GM12874 (cell line): ENCODE measurements at regions not wholly inside any gene's neighbourhood (a gene's known extent, or its start where the extent isn't known, plus 50 kb on each side); places are given as distances from the start of the nearest gene placed in this dataset.

ENCODE experiments used
- TF ChIP-seq, protein P1 (sequence below): IDR thresholded peaks from 2 replicates; pipeline ENCODE4 v1.5.1; 2011; ENCODE audit warnings: low read depth, mild to moderate bottlenecking, control low read depth, low read length, moderate library complexity; ENCODE audit not compliant: insufficient read depth

DNA sequence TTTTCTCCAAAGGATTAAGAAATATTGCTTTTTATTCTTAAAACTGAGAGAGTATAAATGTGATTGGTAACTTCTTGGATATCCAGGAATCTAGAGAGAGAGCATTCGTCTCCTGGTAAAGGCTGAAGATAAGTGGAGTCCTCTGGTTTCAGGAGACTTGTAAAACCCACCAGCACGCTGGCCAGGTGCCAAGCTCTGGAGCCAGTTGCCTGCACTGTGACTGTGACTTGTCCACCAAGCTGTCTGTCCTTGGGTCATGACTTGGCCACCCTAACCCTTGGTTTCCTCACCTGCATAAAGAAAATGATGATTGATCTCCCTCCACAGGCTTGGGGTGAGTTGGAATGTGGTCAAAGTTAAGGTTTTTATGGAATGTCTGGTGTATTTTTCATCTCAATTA lies 185.4 kb upstream of the NCKAP5 start:
- TF ChIP-seq, protein P1, sequence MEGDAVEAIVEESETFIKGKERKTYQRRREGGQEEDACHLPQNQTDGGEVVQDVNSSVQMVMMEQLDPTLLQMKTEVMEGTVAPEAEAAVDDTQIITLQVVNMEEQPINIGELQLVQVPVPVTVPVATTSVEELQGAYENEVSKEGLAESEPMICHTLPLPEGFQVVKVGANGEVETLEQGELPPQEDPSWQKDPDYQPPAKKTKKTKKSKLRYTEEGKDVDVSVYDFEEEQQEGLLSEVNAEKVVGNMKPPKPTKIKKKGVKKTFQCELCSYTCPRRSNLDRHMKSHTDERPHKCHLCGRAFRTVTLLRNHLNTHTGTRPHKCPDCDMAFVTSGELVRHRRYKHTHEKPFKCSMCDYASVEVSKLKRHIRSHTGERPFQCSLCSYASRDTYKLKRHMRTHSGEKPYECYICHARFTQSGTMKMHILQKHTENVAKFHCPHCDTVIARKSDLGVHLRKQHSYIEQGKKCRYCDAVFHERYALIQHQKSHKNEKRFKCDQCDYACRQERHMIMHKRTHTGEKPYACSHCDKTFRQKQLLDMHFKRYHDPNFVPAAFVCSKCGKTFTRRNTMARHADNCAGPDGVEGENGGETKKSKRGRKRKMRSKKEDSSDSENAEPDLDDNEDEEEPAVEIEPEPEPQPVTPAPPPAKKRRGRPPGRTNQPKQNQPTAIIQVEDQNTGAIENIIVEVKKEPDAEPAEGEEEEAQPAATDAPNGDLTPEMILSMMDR = no peak

DNA sequence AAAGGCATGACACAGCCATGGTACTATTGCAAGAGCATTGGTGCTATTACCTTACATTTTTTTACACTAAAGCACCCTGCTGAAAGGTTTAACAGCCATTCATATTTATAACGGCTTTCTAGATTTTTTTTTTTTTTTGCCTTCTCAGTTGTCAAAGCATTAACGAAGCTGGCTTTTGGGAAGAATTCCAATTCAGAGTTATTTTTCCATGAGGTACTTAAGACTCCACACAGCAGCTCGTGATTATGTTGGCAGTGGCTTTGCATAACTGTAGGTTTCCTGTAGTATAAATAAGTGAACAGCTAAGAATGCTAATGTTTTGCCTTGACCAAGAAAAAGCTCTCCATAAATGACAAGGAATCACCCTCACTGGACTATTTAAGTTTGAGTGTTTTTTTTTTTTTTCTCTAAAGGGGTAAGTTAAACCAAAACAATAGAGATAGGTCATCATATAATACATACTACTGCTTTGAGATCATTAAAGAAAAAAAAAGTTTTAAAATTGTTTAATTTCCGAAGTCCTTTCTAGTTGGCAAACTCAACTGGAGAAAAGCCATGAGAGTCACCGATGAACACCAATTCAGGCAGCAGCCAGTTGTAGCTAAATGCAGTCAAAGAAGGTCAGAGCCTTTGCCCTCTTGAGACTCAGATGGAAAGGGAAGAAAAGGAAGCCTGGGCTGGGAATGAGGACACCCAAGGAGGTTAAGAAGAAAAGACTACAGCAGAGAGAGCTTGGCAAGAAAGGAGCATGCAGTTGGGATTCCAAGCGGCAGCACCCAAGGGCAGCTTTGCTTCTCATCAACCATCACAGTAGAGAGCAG lies 187.4 kb upstream of the NCKAP5 start:
- TF ChIP-seq, protein P1 = no peak

DNA sequence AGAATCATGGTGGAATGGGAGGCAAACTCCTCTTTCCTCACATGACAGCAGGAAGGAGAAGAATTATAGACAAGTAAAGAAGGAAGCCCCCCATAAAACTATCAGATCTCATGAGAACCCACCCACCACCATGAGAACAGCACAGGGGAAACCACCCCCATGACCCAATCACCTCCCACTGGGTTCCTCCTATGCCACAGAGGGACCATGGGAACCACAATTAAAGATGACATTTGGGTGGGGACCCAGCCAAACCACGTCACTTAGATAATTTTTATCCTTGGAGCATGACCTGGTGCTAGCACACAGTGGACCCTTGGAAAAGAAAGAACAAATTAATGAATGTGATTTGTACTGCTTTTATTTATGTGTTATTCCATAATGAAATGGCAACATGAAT lies 188.6 kb upstream of the NCKAP5 start:
- TF ChIP-seq, protein P1 = no peak

DNA sequence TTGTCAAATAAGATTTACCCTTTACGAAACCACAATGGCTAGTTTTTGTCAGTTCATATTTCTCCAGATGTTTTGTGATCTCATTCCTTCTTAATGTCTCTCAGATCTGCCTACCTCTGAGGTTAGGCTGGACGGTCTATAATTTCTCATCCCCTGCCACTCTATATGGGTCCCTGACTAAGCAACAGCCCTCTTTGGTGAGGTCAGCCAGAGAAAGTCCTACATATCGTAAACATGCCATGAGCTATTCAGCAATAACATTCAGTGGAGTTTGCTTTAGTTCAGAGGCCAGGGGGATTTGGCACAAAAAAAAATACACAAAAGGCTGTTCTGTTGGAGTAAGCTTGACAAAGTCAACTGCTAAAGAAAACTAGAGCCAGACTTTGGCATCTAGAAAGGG lies 192.1 kb upstream of the NCKAP5 start:
- TF ChIP-seq, protein P1 = no peak

DNA sequence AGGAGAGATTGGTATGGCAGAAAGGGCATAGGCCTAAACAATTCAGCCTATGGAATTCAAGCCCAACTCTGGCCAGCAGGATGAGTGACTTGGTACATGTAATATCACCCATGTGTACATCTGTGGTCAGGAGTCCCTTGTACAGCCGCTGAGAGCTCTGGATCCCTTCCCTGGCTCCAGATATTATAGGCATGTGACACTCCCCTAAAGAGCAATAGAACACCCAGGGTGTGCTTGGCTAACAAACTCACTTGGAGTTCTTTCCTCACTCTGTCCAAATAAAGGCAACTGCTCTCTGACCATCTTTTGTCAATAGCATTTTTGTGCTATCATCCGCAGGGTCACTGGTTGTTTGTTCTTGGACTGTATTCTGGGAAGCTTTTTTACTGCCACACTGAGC lies 197.4 kb upstream of the NCKAP5 start:
- TF ChIP-seq, protein P1 = no peak

DNA sequence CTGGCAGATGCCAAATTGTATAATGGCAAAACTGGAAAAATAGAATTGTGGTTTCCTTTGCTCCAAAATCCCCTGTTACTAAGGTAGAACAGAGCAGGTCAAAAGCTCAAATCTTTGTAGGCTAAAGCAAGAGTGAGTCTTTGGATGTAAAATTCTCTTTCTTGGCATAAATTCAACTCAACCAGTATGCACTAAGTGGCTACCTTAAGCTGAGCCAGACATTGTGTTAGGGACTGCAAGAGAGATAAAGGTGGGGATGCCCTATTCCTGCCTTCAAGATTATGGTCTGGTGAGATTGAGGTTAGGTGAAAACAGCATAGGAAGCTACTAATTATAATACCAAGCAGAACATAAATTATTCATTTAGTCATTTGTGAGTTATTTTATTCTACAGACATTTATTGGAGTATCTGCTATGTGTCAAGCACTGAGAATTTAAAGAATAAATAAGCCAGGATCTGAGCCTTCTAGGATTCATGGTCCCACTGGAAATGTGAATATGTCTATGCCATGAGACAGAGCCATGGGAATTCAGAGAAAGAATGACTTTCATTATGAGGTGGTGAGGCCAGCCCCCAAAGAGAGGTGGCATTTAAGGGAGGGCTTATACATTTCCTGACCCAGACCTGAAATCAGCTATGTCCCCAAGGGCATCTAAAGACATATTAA lies 198.0 kb upstream of the NCKAP5 start:
- TF ChIP-seq, protein P1 = no peak

DNA sequence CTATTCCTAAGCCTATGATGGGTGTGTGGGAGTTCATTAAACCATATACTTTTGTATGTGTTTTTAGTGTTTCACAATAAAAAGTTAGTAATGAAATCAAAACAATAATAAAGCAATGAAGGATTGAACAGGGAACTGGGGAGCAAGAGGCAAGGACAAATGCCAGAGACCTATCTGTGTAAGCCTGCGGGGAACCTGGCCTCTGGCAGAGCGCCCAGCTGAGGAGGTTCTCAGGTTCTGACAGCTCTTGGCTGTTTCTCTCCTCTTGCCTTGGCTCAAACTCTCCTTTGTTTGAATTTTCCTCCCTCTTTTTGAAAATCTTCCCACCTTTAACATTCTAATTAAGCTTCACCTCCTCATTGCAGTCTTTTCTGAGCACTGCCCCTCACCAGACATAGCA lies 200.0 kb upstream of the NCKAP5 start:
- TF ChIP-seq, protein P1 = no peak
